Stimulated activated CD4-positive, alpha-beta T cell treated with anti-CD3 and anti-CD28 coated beads, Interleukin-15, amount 100 ng/mL, for 48 hours (primary cell): ENCODE measurements at regions not wholly inside any gene's neighbourhood (a gene's known extent, or its start where the extent isn't known, plus 50 kb on each side); places are given as distances from the start of the nearest gene placed in this dataset.
"Not testable (repeated sequence)": the region's sequence is repeated elsewhere in the genome, so short reads cannot be mapped to it uniquely, and the experiment has no call there.

Source experiments
- DNase-seq, 2 donors: peaks; one replicate each; pipeline ENCODE4 v3.0.0-alpha.2; 2020; ENCODE audit warnings: low read depth in 2 of 2

- DNase-seq: no peak
Measured at GRCh38 chr2:147019311-147019710, 825.5 kb upstream of the ACVR2A start.

- DNase-seq: no peak
Measured at GRCh38 chr2:147017951-147018645, 826.7 kb upstream of the ACVR2A start.

GRCh38 chr2:147016181-147016580 lies 828.6 kb upstream of the ACVR2A start:
- DNase-seq: no peak

GRCh38 chr2:147015591-147015990 lies 829.2 kb upstream of the ACVR2A start:
- DNase-seq: no peak

- no peak for DNase-seq
Measured at GRCh38 chr2:147013696-147014392, 831.0 kb upstream of the ACVR2A start.

GRCh38 chr2:147008481-147008880 lies 836.3 kb upstream of the ACVR2A start:
- no peak for DNase-seq

- DNase-seq: no peak
Measured at GRCh38 chr2:147006736-147007141, 838.1 kb upstream of the ACVR2A start.

- no peak for DNase-seq
Measured at GRCh38 chr2:147003081-147003480, 841.7 kb upstream of the ACVR2A start.

- no peak for DNase-seq
Measured at GRCh38 chr2:147002256-147002655, 842.6 kb upstream of the ACVR2A start.

GRCh38 chr2:147001061-147001460 lies 843.8 kb upstream of the ACVR2A start:
- DNase-seq: no peak

- DNase-seq: not testable (repeated sequence)
Measured at GRCh38 chr2:147000151-147000550, 844.7 kb upstream of the ACVR2A start.

GRCh38 chr2:146997945-146998344 lies 846.9 kb upstream of the ACVR2A start:
- no peak for DNase-seq

GRCh38 chr2:146997488-146997887 lies 847.3 kb upstream of the ACVR2A start:
- DNase-seq: no peak

- no peak for DNase-seq
Measured at GRCh38 chr2:146994246-146994645, 850.6 kb upstream of the ACVR2A start.

- no peak for DNase-seq
Measured at GRCh38 chr2:146992466-146992865, 852.4 kb upstream of the ACVR2A start.

- no peak for DNase-seq
Measured at GRCh38 chr2:146992057-146992456, 852.8 kb upstream of the ACVR2A start.

- DNase-seq: no peak
Measured at GRCh38 chr2:146990311-146991054, 854.3 kb upstream of the ACVR2A start.

- no peak for DNase-seq
Measured at GRCh38 chr2:146989741-146990140, 855.1 kb upstream of the ACVR2A start.

GRCh38 chr2:146987996-146988395 lies 856.8 kb upstream of the ACVR2A start:
- DNase-seq: no peak

- DNase-seq: no peak
Measured at GRCh38 chr2:146986161-146986560, 858.7 kb upstream of the ACVR2A start.

- no peak for DNase-seq
Measured at GRCh38 chr2:146985753-146986152, 859.1 kb upstream of the ACVR2A start.

- no peak for DNase-seq
Measured at GRCh38 chr2:146984014-146984413, 860.8 kb upstream of the ACVR2A start.

- DNase-seq: no peak
Measured at GRCh38 chr2:146982393-146982846, 862.4 kb upstream of the ACVR2A start.
